Natural killer cell (primary cell): ENCODE measurements at regions not wholly inside any gene's neighbourhood (a gene's known extent, or its start where the extent isn't known, plus 50 kb on each side); places are given as distances from the start of the nearest gene placed in this dataset.

ENCODE experiments used
- ATAC-seq, 3 donors: fragments of 150-1000 bp in 2 of 3; fragments of 200-7000 bp in 1 of 3; cut with Tn5 transposase; 1 replicate in 1 of 3; 2 replicates in 2 of 3; pipeline ENCODE4 v1.10.0; 2021; ENCODE audit warnings: mild to moderate bottlenecking in 2 of 3, moderate library complexity in 2 of 3
- DNase-seq, 2 donors: peaks; one replicate each; pipeline versions ENCODE4 v3.0.0 to v3.0.0-alpha.2; 2013 to 2021; ENCODE audit warnings: mixed read lengths in 1 of 2
- H3K27ac ChIP-seq: one replicate; pipeline ENCODE4 v1.5.1; 2013; ENCODE audit warnings: mild to moderate bottlenecking, low read length
- H3K27me3 ChIP-seq: one replicate; pipeline ENCODE4 v1.6.1; 2013; ENCODE audit warnings: low read length; ENCODE audit not compliant: control insufficient read depth, insufficient read depth
- H3K36me3 ChIP-seq: one replicate; pipeline ENCODE4 v1.6.1; 2013; ENCODE audit warnings: low read length; ENCODE audit not compliant: control insufficient read depth, insufficient read depth
- H3K4me1 ChIP-seq: one replicate; pipeline ENCODE4 v1.6.1; 2013; ENCODE audit warnings: low read length; ENCODE audit not compliant: control insufficient read depth, insufficient read depth
- H3K4me3 ChIP-seq: one replicate; pipeline ENCODE4 v1.5.1; 2013; ENCODE audit warnings: low read length
- H3K9me3 ChIP-seq: one replicate; pipeline ENCODE4 v1.6.1; 2013; ENCODE audit warnings: low read length; ENCODE audit not compliant: control insufficient read depth, insufficient read depth
- H3K27ac Mint-ChIP-seq, 2 donors: one replicate each; pipeline ENCODE4 v1.8.0; 2022; ENCODE audit warnings: mild to moderate bottlenecking in 2 of 2, mixed read lengths in 2 of 2, moderate library complexity in 1 of 2
- H3K27me3 Mint-ChIP-seq, 2 donors: one replicate each; pipeline ENCODE4 v1.8.0; 2022; ENCODE audit warnings: low read depth in 2 of 2, mixed read lengths in 2 of 2
- H3K36me3 Mint-ChIP-seq: one replicate; pipeline ENCODE4 v1.8.0; 2022; ENCODE audit warnings: mixed read lengths
- H3K4me1 Mint-ChIP-seq, 2 donors: one replicate each; pipeline ENCODE4 v1.8.0; 2022; ENCODE audit warnings: mixed read lengths in 2 of 2
- H3K4me3 Mint-ChIP-seq: one replicate; pipeline ENCODE4 v1.8.0; 2022; ENCODE audit warnings: mild to moderate bottlenecking, moderate library complexity, mixed read lengths
- H3K9me3 Mint-ChIP-seq, 2 donors: one replicate each; pipeline ENCODE4 v1.8.0; 2022; ENCODE audit warnings: mixed read lengths in 2 of 2
- CTCF ChIP-seq: fragments of 200-600 bp; IDR thresholded peaks from one replicate; pipeline ENCODE4 v1.8.0; 2022; ENCODE audit warnings: antibody characterized with exemption
- WGBS: methylation state at CpG from one replicate; pipeline ENCODE4 v1.1.7; 2013; ENCODE audit warnings: missing lambda C conversion rate; ENCODE audit not compliant: insufficient coverage; 5-methylcytosine and 5-hydroxymethylcytosine counted together
- intact Hi-C: fragments of 100-400 bp; cut with micrococcal nuclease; formaldehyde crosslinking; loops from one replicate; pipeline ENCODE4 v1.14.2; 2022

DNA sequence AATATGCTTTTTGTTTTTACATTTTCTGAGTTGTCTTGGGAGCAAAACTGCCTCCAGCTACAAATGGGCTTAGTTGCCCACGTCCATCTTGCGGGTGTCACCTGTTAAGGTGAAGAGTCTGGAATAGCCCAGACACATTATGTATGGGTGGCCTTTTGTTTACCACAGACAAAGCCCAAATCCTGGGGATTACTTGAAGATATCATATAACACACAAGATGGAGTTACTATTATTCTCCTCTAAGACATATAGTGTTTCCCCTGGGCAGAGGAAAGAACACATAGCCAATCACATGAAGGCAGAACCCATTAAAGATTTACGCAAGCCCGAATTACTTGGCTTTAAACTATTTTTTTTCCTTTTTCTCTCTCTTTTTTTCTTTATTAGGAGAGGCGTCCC is 625.6 kb upstream of the FAM241A start:
- H3K27me3 Mint-ChIP-seq: no peaks in the 10 kb centered on the region
- peaks cover 5% of the 10 kb centered on the region in 2 donors for H3K9me3 Mint-ChIP-seq
- H3K4me1 Mint-ChIP-seq: no peaks in the 10 kb centered on the region
- Histone ChIP-seq H3K27me3 (no peaks in the 10 kb centered on the region), H3K36me3 (no peaks in the 10 kb centered on the region), H3K4me3 (no peak overlapping the region), H3K9me3 (no peaks in the 10 kb centered on the region), H3K27ac (no peak overlapping the region), H3K4me1 (no peaks in the 10 kb centered on the region)
- H3K27ac Mint-ChIP-seq: no peak overlapping the region
- WGBS: 90% methylated on average over 4 of the region's 5 CpGs
- H3K36me3 Mint-ChIP-seq: no peaks in the 10 kb centered on the region
- intact Hi-C loops: no loop called here
- DNase-seq (no peak), ATAC-seq (no peak)
- TF ChIP-seq CTCF: no peak
- H3K4me3 Mint-ChIP-seq: no peak overlapping the region

GRCh38 chr4:111530446-111530845 is 614.8 kb upstream of the FAM241A start:
- Histone ChIP-seq H3K36me3 (no peaks in the 10 kb centered on the region), H3K9me3 (peaks cover 6% of the 10 kb centered on the region), H3K4me1 (no peaks in the 10 kb centered on the region), H3K27ac (no peak overlapping the region), H3K4me3 (no peak overlapping the region), H3K27me3 (no peaks in the 10 kb centered on the region)
- Mint-ChIP-seq H3K27me3 (no peaks in the 10 kb centered on the region), H3K9me3 (peaks cover 15 to 38% of the 10 kb centered on the region in 2 donors), H3K36me3 (peaks cover 7% of the 10 kb centered on the region), H3K27ac (no peak overlapping the region), H3K4me3 (no peak overlapping the region), H3K4me1 (no peaks in the 10 kb centered on the region)
- 76% methylated on average over 2 of the region's 2 CpGs for whole genome bisulfite sequencing
- TF ChIP-seq CTCF: no peak
- intact Hi-C loops: no loop called here
- DNase-seq (no peak), ATAC-seq (no peak)

DNA sequence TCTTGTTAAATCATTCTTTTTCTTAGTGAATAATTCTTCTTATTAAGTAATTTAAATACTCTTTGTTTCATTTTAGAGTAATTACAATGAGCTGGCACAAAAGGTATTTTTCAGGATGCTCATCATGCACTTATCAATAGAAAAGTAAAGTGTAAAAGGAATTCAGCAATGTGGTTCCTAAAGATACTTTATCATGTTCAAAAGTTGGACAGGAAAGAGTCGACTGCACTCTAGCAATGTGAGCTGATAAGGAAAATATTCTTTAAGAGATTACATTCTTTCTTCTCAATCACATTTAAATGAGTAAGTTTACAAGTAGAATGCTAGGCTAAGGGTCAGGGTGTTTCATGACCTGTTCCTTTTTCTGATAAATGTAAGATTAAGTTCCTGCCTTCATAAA is 609.5 kb upstream of the FAM241A start:
- Mint-ChIP-seq H3K36me3 (no peaks in the 10 kb centered on the region), H3K9me3 (peaks cover 11 to 13% of the 10 kb centered on the region in 2 donors), H3K27ac (no peak overlapping the region), H3K4me3 (no peak overlapping the region), H3K27me3 (no peaks in the 10 kb centered on the region), H3K4me1 (no peaks in the 10 kb centered on the region)
- H3K36me3 ChIP-seq: no peaks in the 10 kb centered on the region
- no peaks in the 10 kb centered on the region for H3K27me3 ChIP-seq
- no peak for TF ChIP-seq CTCF
- WGBS: no CpG with 5 or more reads among the region's 1 CpG
- ATAC-seq (no peak), DNase-seq (no peak)
- H3K4me3 ChIP-seq: no peak overlapping the region
- no peak overlapping the region for H3K27ac ChIP-seq
- intact Hi-C loops: no loop called here
- no peaks in the 10 kb centered on the region for H3K4me1 ChIP-seq
- peaks cover 3% of the 10 kb centered on the region for H3K9me3 ChIP-seq

- Histone ChIP-seq H3K36me3 (no peaks in the 10 kb centered on the region), H3K9me3 (peaks cover 3% of the 10 kb centered on the region), H3K4me1 (no peaks in the 10 kb centered on the region), H3K27me3 (no peaks in the 10 kb centered on the region), H3K27ac (no peak overlapping the region), H3K4me3 (no peak overlapping the region)
- Mint-ChIP-seq H3K36me3 (no peaks in the 10 kb centered on the region), H3K27me3 (no peaks in the 10 kb centered on the region), H3K4me3 (no peak overlapping the region), H3K4me1 (no peaks in the 10 kb centered on the region), H3K9me3 (peaks cover 5 to 10% of the 10 kb centered on the region in 2 donors), H3K27ac (no peak overlapping the region)
- WGBS: 83% methylated on average over 2 of the region's 2 CpGs
- DNase-seq: no peak
- TF ChIP-seq CTCF: no peak
- ATAC-seq: no peak
- intact Hi-C loops: no loop called here
Measured at GRCh38 chr4:111537165-111537564, 608.1 kb upstream of the FAM241A start.
